SU-DHL-6 (cell line): ENCODE measurements at regions not wholly inside any gene's neighbourhood (a gene's known extent, or its start where the extent isn't known, plus 50 kb on each side); places are given as distances from the start of the nearest gene placed in this dataset.

Experiments
- H2AFZ ChIP-seq: fragments of 200-600 bp; sonication (generic); 2 replicates; pipeline ENCODE4 v1.6.1; 2014; ENCODE audit warnings: low read depth, mild to moderate bottlenecking, moderate library complexity, mixed read lengths, antibody characterized with exemption, low read length; ENCODE audit not compliant: severe bottlenecking
- H3F3A ChIP-seq: fragments of 200-600 bp; shearing (Covaris generic); 2 replicates; pipeline ENCODE4 v1.6.0; 2016; ENCODE audit warnings: antibody characterized with exemption, mild to moderate bottlenecking; ENCODE audit not compliant: insufficient read depth
- H3K27ac ChIP-seq: fragments of 200-600 bp; sonication (generic); 2 replicates; pipeline ENCODE4 v1.5.1; 2016; ENCODE audit warnings: low read depth, mild to moderate bottlenecking, low read length, moderate library complexity, mixed read lengths
- H3K27me3 ChIP-seq: fragments of 200-600 bp; sonication (generic), shearing (Covaris generic); 2 replicates; pipeline ENCODE4 v1.6.0; 2014; ENCODE audit warnings: mild to moderate bottlenecking, low read length
- H3K36me3 ChIP-seq: fragments of 200-600 bp; sonication (generic); 2 replicates; pipeline ENCODE4 v1.6.1; 2014; ENCODE audit warnings: mild to moderate bottlenecking, low read length, mixed read lengths
- H3K4me2 ChIP-seq: fragments of 300-600, 200-600 bp; shearing (Covaris generic), sonication (generic); 2 replicates; pipeline ENCODE4 v1.6.0; 2014; ENCODE audit warnings: low read length, low read depth, mild to moderate bottlenecking; ENCODE audit not compliant: poor library complexity, severe bottlenecking
- H3K4me3 ChIP-seq: fragments of 200-600 bp; sonication (generic); 2 replicates; pipeline ENCODE4 v1.5.1; 2014; ENCODE audit warnings: antibody characterized with exemption, low read length, mild to moderate bottlenecking, mixed read lengths; ENCODE audit not compliant: insufficient read depth, poor library complexity, severe bottlenecking
- H3K79me2 ChIP-seq: fragments of 200-600 bp; sonication (generic); 2 replicates; pipeline ENCODE4 v1.6.1; 2014; ENCODE audit warnings: mild to moderate bottlenecking, low read length, moderate library complexity; ENCODE audit not compliant: insufficient read depth
- H3K9ac ChIP-seq: fragments of 200-600 bp; sonication (generic); 2 replicates; pipeline ENCODE4 v1.7.0; 2014; ENCODE audit warnings: mild to moderate bottlenecking, low read length
- H3K9me2 ChIP-seq: fragments of 200-600 bp; sonication (generic); replicated peaks from 2 replicates; pipeline ENCODE4 v1.6.1; 2014; ENCODE audit warnings: low read length; ENCODE audit not compliant: insufficient read depth
- H3K9me3 ChIP-seq: fragments of 200-600 bp; sonication (generic); 2 replicates; pipeline ENCODE4 v1.6.1; 2014; ENCODE audit warnings: low read length, mixed read lengths; ENCODE audit not compliant: insufficient read depth
- H4K20me1 ChIP-seq: fragments of 200-600 bp; sonication (generic); 2 replicates; pipeline ENCODE4 v1.6.1; 2014; ENCODE audit warnings: low read depth, mild to moderate bottlenecking, antibody characterized with exemption, low read length, moderate library complexity, mixed read lengths
- CTCF ChIP-seq: fragments of 200-600 bp; sonication (generic); IDR thresholded peaks from one replicate; pipeline ENCODE4 v1.5.1; 2017; ENCODE audit warnings: antibody characterized with exemption, mild to moderate bottlenecking, low read length, moderate library complexity; ENCODE audit not compliant: insufficient read depth, poor library complexity, severe bottlenecking
- EZH2phosphoT487 ChIP-seq: fragments of 200-600 bp; sonication (generic), shearing (Covaris generic); conservative IDR thresholded peaks from 2 replicates; pipeline ENCODE4 v1.6.1; 2018; ENCODE audit warnings: mild to moderate bottlenecking, antibody characterized with exemption, low read length, moderate library complexity, mixed read lengths

- Histone ChIP-seq H3K9me2 (no peaks in the 10 kb centered on the region), H3K79me2 (no peaks in the 10 kb centered on the region), H4K20me1 (no peaks in the 10 kb centered on the region), H2AFZ (no peak overlapping the region), H3K27ac (no peak overlapping the region), H3K4me2 (no peak overlapping the region), H3K9ac (no peak overlapping the region), H3F3A (no peaks in the 10 kb centered on the region), H3K36me3 (no peaks in the 10 kb centered on the region), H3K9me3 (no peaks in the 10 kb centered on the region), H3K4me3 (no peak overlapping the region), H3K27me3 (no peaks in the 10 kb centered on the region)
- no peak for TF ChIP-seq EZH2phosphoT487
- no peak for TF ChIP-seq CTCF
These were observed 129.0 kb upstream of the SPRY2 start for GRCh38 chr13:80469853-80470381.

GRCh38 chr13:80469105-80469852, 128.4 kb upstream of the SPRY2 start:
- no peaks in the 10 kb centered on the region for H3K36me3 ChIP-seq
- no peaks in the 10 kb centered on the region for H3K79me2 ChIP-seq
- no peaks in the 10 kb centered on the region for H3F3A ChIP-seq
- H2AFZ ChIP-seq = no peak overlapping the region
- no peak overlapping the region for H3K27ac ChIP-seq
- TF ChIP-seq EZH2phosphoT487 = no peak
- TF ChIP-seq CTCF = no peak
- no peaks in the 10 kb centered on the region for H3K9me3 ChIP-seq
- no peaks in the 10 kb centered on the region for H3K27me3 ChIP-seq
- no peak overlapping the region for H3K4me3 ChIP-seq
- H3K4me2 ChIP-seq = no peak overlapping the region
- H4K20me1 ChIP-seq = no peaks in the 10 kb centered on the region
- no peak overlapping the region for H3K9ac ChIP-seq
- no peaks in the 10 kb centered on the region for H3K9me2 ChIP-seq

GRCh38 chr13:80465321-80465720, 124.4 kb upstream of the SPRY2 start:
- Histone ChIP-seq H3K36me3 (no peaks in the 10 kb centered on the region), H3K9me2 (no peaks in the 10 kb centered on the region), H3K4me2 (no peak overlapping the region), H4K20me1 (no peaks in the 10 kb centered on the region), H3K9ac (no peak overlapping the region), H3F3A (no peaks in the 10 kb centered on the region), H3K9me3 (no peaks in the 10 kb centered on the region), H3K79me2 (no peaks in the 10 kb centered on the region), H3K27me3 (no peaks in the 10 kb centered on the region), H3K27ac (no peak overlapping the region), H3K4me3 (no peak overlapping the region), H2AFZ (no peak overlapping the region)
- TF ChIP-seq EZH2phosphoT487 (no peak), CTCF (no peak)
